CD14-positive monocyte (primary cell): ENCODE measurements at regions not wholly inside any gene's neighbourhood (a gene's known extent, or its start where the extent isn't known, plus 50 kb on each side); places are given as distances from the start of the nearest gene placed in this dataset.

Source experiments
- DNase-seq, 3 donors: peaks; one replicate each; pipeline ENCODE4 v3.0.0-alpha.2; 2011 to 2022
- H2AFZ ChIP-seq: 2 replicates; pipeline ENCODE4 v1.6.0; 2012; ENCODE audit warnings: mild to moderate bottlenecking, low read depth, low read length, inconsistent platforms; ENCODE audit not compliant: insufficient read depth, poor library complexity, severe bottlenecking
- H3K27ac ChIP-seq, 2 donors: 1 replicate in 1 of 2; 2 replicates in 1 of 2; pipeline ENCODE4 v1.5.1; 2012 to 2013; ENCODE audit warnings: low read length in 2 of 2, control low read depth in 1 of 2, inconsistent platforms in 1 of 2, low read depth in 1 of 2, mild to moderate bottlenecking in 1 of 2
- H3K27me3 ChIP-seq, 2 donors: one replicate each; pipeline versions ENCODE4 v1.6.0 to v1.6.1; 2011 to 2013; ENCODE audit warnings: low read length in 2 of 2; ENCODE audit not compliant: control insufficient read depth in 2 of 2, insufficient read depth in 2 of 2
- H3K36me3 ChIP-seq, 2 donors: replicated peaks in 1 of 2; 1 replicate in 1 of 2; 2 replicates in 1 of 2; pipeline versions ENCODE4 v1.5.1 to v1.6.1; 2012 to 2013; ENCODE audit warnings: low read length in 2 of 2, control low read depth in 1 of 2, inconsistent platforms in 1 of 2, mild to moderate bottlenecking in 1 of 2; ENCODE audit not compliant: insufficient read depth in 2 of 2, control insufficient read depth in 1 of 2
- H3K4me1 ChIP-seq, 2 donors: 1 replicate in 1 of 2; 2 replicates in 1 of 2; pipeline versions ENCODE4 v1.5.1 to v1.6.1; 2012 to 2013; ENCODE audit warnings: low read length in 2 of 2, control low read depth in 1 of 2, inconsistent platforms in 1 of 2, mild to moderate bottlenecking in 1 of 2, moderate library complexity in 1 of 2; ENCODE audit not compliant: insufficient read depth in 2 of 2, control insufficient read depth in 1 of 2
- H3K4me2 ChIP-seq: replicated peaks from 2 replicates; pipeline ENCODE3; 2012; ENCODE audit warnings: low read length, moderate library complexity, mild to moderate bottlenecking; ENCODE audit not compliant: poor library complexity, severe bottlenecking; ENCODE audit errors: extremely low read depth
- H3K4me3 ChIP-seq, 3 experiments: fragments of 200-600 bp in 1 of 3; sonication (generic) in 1 of 3; replicated peaks in 1 of 3; 1 replicate in 2 of 3; 2 replicates in 1 of 3; pipeline ENCODE4 v1.5.1; 2011 to 2013; ENCODE audit warnings: low read length in 3 of 3, mild to moderate bottlenecking in 3 of 3, control low read depth in 2 of 3, low read depth in 2 of 3, inconsistent platforms in 1 of 3, moderate library complexity in 1 of 3
- H3K79me2 ChIP-seq: 2 replicates; pipeline ENCODE4 v1.6.0; 2012; ENCODE audit warnings: mild to moderate bottlenecking, control low read depth, inconsistent platforms, low read length, moderate library complexity; ENCODE audit not compliant: insufficient read depth
- H3K9ac ChIP-seq: 2 replicates; pipeline ENCODE4 v1.6.0; 2017; ENCODE audit warnings: low read length, mild to moderate bottlenecking; ENCODE audit not compliant: insufficient read depth, poor library complexity, severe bottlenecking
- H3K9me3 ChIP-seq, 2 donors: replicated peaks in 1 of 2; 1 replicate in 1 of 2; 2 replicates in 1 of 2; pipeline versions ENCODE4 v1.5.1 to v1.6.1; 2012 to 2013; ENCODE audit warnings: low read length in 2 of 2, control low read depth in 1 of 2; ENCODE audit not compliant: control insufficient read depth in 1 of 2, insufficient read depth in 1 of 2
- H4K20me1 ChIP-seq: 2 replicates; pipeline ENCODE4 v1.6.0; 2012; ENCODE audit warnings: mild to moderate bottlenecking, low read length, control low read depth, moderate library complexity; ENCODE audit not compliant: insufficient read depth
- H3K27ac Mint-ChIP-seq, 7 donors: one replicate each; pipeline ENCODE4 v1.8.0; 2020; ENCODE audit warnings: mild to moderate bottlenecking in 7 of 7, mixed read lengths in 7 of 7, moderate library complexity in 6 of 7, inconsistent platforms in 2 of 7
- H3K27me3 Mint-ChIP-seq, 3 donors: one replicate each; pipeline ENCODE4 v1.8.0; 2021 to 2022; ENCODE audit warnings: low read depth in 3 of 3, mild to moderate bottlenecking in 3 of 3, mixed read lengths in 3 of 3, moderate library complexity in 3 of 3, inconsistent platforms in 1 of 3
- H3K36me3 Mint-ChIP-seq, 2 donors: one replicate each; pipeline ENCODE4 v1.8.0; 2020; ENCODE audit warnings: mixed read lengths in 2 of 2, inconsistent platforms in 1 of 2, mild to moderate bottlenecking in 1 of 2
- H3K4me1 Mint-ChIP-seq: one replicate; pipeline ENCODE4 v1.8.0; 2020; ENCODE audit warnings: mild to moderate bottlenecking, mixed read lengths
- H3K4me3 Mint-ChIP-seq, 2 donors: one replicate each; pipeline ENCODE4 v1.8.0; 2020; ENCODE audit warnings: mild to moderate bottlenecking in 2 of 2, mixed read lengths in 2 of 2, moderate library complexity in 1 of 2
- H3K9me3 Mint-ChIP-seq, 7 donors: one replicate each; pipeline ENCODE4 v1.8.0; 2020 to 2022; ENCODE audit warnings: mixed read lengths in 7 of 7, mild to moderate bottlenecking in 6 of 7, moderate library complexity in 6 of 7, inconsistent platforms in 2 of 7
- CTCF ChIP-seq: fragments of 200-600 bp; IDR thresholded peaks from one replicate; pipeline ENCODE4 v1.8.0; 2022; ENCODE audit warnings: antibody characterized with exemption, mild to moderate bottlenecking
- WGBS: methylation state at CpG from one replicate; pipeline ENCODE4 v1.1.5; 2013; ENCODE audit warnings: missing lambda C conversion rate; ENCODE audit not compliant: insufficient coverage; 5-methylcytosine and 5-hydroxymethylcytosine counted together
- intact Hi-C, 2 donors: fragments of 100-400 bp; cut with micrococcal nuclease; formaldehyde crosslinking; loops; one replicate each; pipeline versions ENCODE4 v1.15.0 to v1.15.1; 2023

GRCh38 chr9:87069690-87070089, 122.4 kb upstream of the GAS1 start:
- Mint-ChIP-seq H3K9me3 (peaks cover 0 to 3% (median 2%) of the 10 kb centered on the region in 7 donors), H3K4me1 (no peaks in the 10 kb centered on the region), H3K27me3 (peaks cover 0 to 5% (median 0%) of the 10 kb centered on the region in 3 donors), H3K36me3 (no peaks in the 10 kb centered on the region), H3K4me3 (no peak overlapping the region), H3K27ac (no peak overlapping the region)
- Histone ChIP-seq H3K4me2 (no peak overlapping the region), H4K20me1 (no peaks in the 10 kb centered on the region), H3K9ac (no peak overlapping the region), H3K27me3 (no peaks in the 10 kb centered on the region), H3K4me1 (no peaks in the 10 kb centered on the region), H3K9me3 (no peaks in the 10 kb centered on the region), H3K27ac (no peak overlapping the region), H3K79me2 (no peaks in the 10 kb centered on the region), H3K4me3 (no peak overlapping the region), H2AFZ (no peak overlapping the region), H3K36me3 (no peaks in the 10 kb centered on the region)
- no CpG with 5 or more reads among the region's 3 CpGs for WGBS
- no peak for DNase-seq
- intact Hi-C loops: no loop called here
- no peak for TF ChIP-seq CTCF

- no peaks in the 10 kb centered on the region for H3K27me3 ChIP-seq
- no peak overlapping the region for H3K9ac ChIP-seq
- no peak overlapping the region for H3K4me2 ChIP-seq
- no peak overlapping the region for H3K4me3 Mint-ChIP-seq
- no peaks in the 10 kb centered on the region for H3K36me3 ChIP-seq
- DNase-seq: no peak
- intact Hi-C loops: no loop called here
- peaks cover 0 to 5% (median 0%) of the 10 kb centered on the region in 3 donors for H3K27me3 Mint-ChIP-seq
- no peaks in the 10 kb centered on the region for H4K20me1 ChIP-seq
- no peaks in the 10 kb centered on the region for H3K4me1 ChIP-seq
- TF ChIP-seq CTCF: no peak
- no peak overlapping the region for H3K4me3 ChIP-seq
- H3K79me2 ChIP-seq: no peaks in the 10 kb centered on the region
- no peaks in the 10 kb centered on the region for H3K36me3 Mint-ChIP-seq
- no peaks in the 10 kb centered on the region for H3K4me1 Mint-ChIP-seq
- no peak overlapping the region for H3K27ac Mint-ChIP-seq
- H3K9me3 ChIP-seq: no peaks in the 10 kb centered on the region
- H3K27ac ChIP-seq: no peak overlapping the region
- H2AFZ ChIP-seq: no peak overlapping the region
- peaks cover 0 to 3% (median 1%) of the 10 kb centered on the region in 7 donors for H3K9me3 Mint-ChIP-seq
- WGBS: no CpG with 5 or more reads among the region's 3 CpGs
These were observed 123.0 kb upstream of the GAS1 start for GRCh38 chr9:87070336-87070735.
